ENCODE measurements at regions not wholly inside any gene's neighbourhood (a gene's known extent, or its start where the extent isn't known, plus 50 kb on each side); places are given as distances from the start of the nearest gene placed in this dataset.

- TF ChIP-seq CTCF (conservative IDR thresholded peaks at IDR 0.05; ENCODE audit: low read depth, low read length) (no peak), EZH2 (IDR thresholded peaks at IDR 0.05; ENCODE audit: borderline replicate concordance, low read depth, low read length, poor library complexity, severe bottlenecking) (no peak)
These were observed 99.7 kb upstream of the OTOS start for GRCh38 chr2:240240017-240240734.

Data from A673 (cell line).